ENCODE measurements at regions not wholly inside any gene's neighbourhood (a gene's known extent, or its start where the extent isn't known, plus 50 kb on each side); places are given as distances from the start of the nearest gene placed in this dataset.

- DNase-seq (ENCODE audit: extremely low spot score, unreplicated experiment), result no peak
- H3K27ac Mint-ChIP-seq, result no peak overlapping the region
- peaks cover 11% of the 10 kb centered on the region for H3K27me3 Mint-ChIP-seq
- no peaks in the 10 kb centered on the region for H3K4me1 Mint-ChIP-seq (ENCODE audit: unreplicated experiment)
- H3K9me3 Mint-ChIP-seq, result no peaks in the 10 kb centered on the region
- no peak overlapping the region for H3K4me3 Mint-ChIP-seq
- TF ChIP-seq CTCF (conservative IDR thresholded peaks at IDR 0.05), result no peak
- H3K36me3 Mint-ChIP-seq, result no peaks in the 10 kb centered on the region
Measured at GRCh38 chr1:222232842-222233241, 315.1 kb downstream of the HHIPL2 start.

GRCh38 chr1:222229672-222230312, 318.1 kb downstream of the HHIPL2 start:
- TF ChIP-seq CTCF (conservative IDR thresholded peaks at IDR 0.05), result no peak
- no peak overlapping the region for H3K4me3 Mint-ChIP-seq
- H3K27me3 Mint-ChIP-seq, result peaks cover 11% of the 10 kb centered on the region
- no peak overlapping the region for H3K27ac Mint-ChIP-seq
- no peak for DNase-seq (ENCODE audit: extremely low spot score, unreplicated experiment)
- H3K36me3 Mint-ChIP-seq, result no peaks in the 10 kb centered on the region
- no peaks in the 10 kb centered on the region for H3K9me3 Mint-ChIP-seq
- no peaks in the 10 kb centered on the region for H3K4me1 Mint-ChIP-seq (ENCODE audit: unreplicated experiment)

- H3K4me1 Mint-ChIP-seq (ENCODE audit: unreplicated experiment), result no peaks in the 10 kb centered on the region
- DNase-seq (ENCODE audit: extremely low spot score, unreplicated experiment), result no peak
- H3K9me3 Mint-ChIP-seq, result no peaks in the 10 kb centered on the region
- no peak for TF ChIP-seq CTCF (conservative IDR thresholded peaks at IDR 0.05)
- no peak overlapping the region for H3K4me3 Mint-ChIP-seq
- H3K27ac Mint-ChIP-seq, result no peak overlapping the region
- H3K36me3 Mint-ChIP-seq, result no peaks in the 10 kb centered on the region
- H3K27me3 Mint-ChIP-seq, result peaks cover 3% of the 10 kb centered on the region
Measured at GRCh38 chr1:222225316-222225691, 322.6 kb downstream of the HHIPL2 start.

- no peaks in the 10 kb centered on the region for H3K36me3 Mint-ChIP-seq
- H3K4me1 Mint-ChIP-seq (ENCODE audit: unreplicated experiment), result no peaks in the 10 kb centered on the region
- no peak for TF ChIP-seq CTCF (conservative IDR thresholded peaks at IDR 0.05)
- peaks cover 5% of the 10 kb centered on the region for H3K9me3 Mint-ChIP-seq
- no peak for DNase-seq (ENCODE audit: extremely low spot score, unreplicated experiment)
- no peak overlapping the region for H3K27ac Mint-ChIP-seq
- peaks cover 3% of the 10 kb centered on the region for H3K27me3 Mint-ChIP-seq
- no peak overlapping the region for H3K4me3 Mint-ChIP-seq
Measured at GRCh38 chr1:222224636-222225315, 323.1 kb downstream of the HHIPL2 start.

- no peaks in the 10 kb centered on the region for H3K27me3 Mint-ChIP-seq
- H3K4me1 Mint-ChIP-seq (ENCODE audit: unreplicated experiment), result no peaks in the 10 kb centered on the region
- no peak overlapping the region for H3K27ac Mint-ChIP-seq
- H3K4me3 Mint-ChIP-seq, result no peak overlapping the region
- no peak for TF ChIP-seq CTCF (conservative IDR thresholded peaks at IDR 0.05)
- peaks cover 6% of the 10 kb centered on the region for H3K9me3 Mint-ChIP-seq
- no peak for DNase-seq (ENCODE audit: extremely low spot score, unreplicated experiment)
- no peaks in the 10 kb centered on the region for H3K36me3 Mint-ChIP-seq
Measured at GRCh38 chr1:222224156-222224555, 323.7 kb downstream of the HHIPL2 start.
